ENCODE measurements at regions not wholly inside any gene's neighbourhood (a gene's known extent, or its start where the extent isn't known, plus 50 kb on each side); places are given as distances from the start of the nearest gene placed in this dataset.

DNA sequence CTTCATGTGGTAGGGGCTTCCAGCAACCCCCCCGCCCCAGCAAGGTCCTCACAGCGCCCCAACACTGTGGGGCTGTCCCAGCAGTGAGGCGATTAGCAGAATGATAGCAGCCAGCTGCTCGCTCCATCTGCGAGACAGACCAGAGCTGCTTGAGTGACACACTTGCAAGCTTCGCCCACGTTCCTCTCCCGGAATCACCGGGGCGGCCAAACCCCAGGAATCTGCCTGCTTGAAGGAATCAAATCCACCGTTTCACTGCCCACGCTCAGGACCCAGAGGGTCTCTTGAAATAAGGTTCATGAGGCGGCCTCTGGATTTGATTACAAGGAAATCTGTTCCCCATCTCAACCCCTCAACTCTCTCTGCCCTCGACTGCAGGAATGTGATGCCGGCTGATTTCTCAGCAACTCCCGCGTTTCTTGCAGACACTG lies 356.0 kb downstream of the C16orf95 start:
- H3K27me3 Mint-ChIP-seq (ENCODE audit: low read depth): no peaks in the 10 kb centered on the region
- no peak for DNase-seq
- no peak for ATAC-seq (replicated peaks in 1 of 2)
- H3K4me3 Mint-ChIP-seq: no peak overlapping the region
- H3K27ac Mint-ChIP-seq: no peak overlapping the region
- H3K36me3 Mint-ChIP-seq (ENCODE audit: insufficient read depth in 2 of 2): no peaks in the 10 kb centered on the region
- H3K9me3 Mint-ChIP-seq: no peaks in the 10 kb centered on the region
- H3K4me1 Mint-ChIP-seq (ENCODE audit: low read depth): peaks cover 5% of the 10 kb centered on the region

GRCh38 chr16:86962259-86962658 lies 354.9 kb downstream of the C16orf95 start:
- Mint-ChIP-seq H3K27ac (no peak overlapping the region), H3K36me3 (ENCODE audit: insufficient read depth in 2 of 2) (no peaks in the 10 kb centered on the region), H3K4me1 (ENCODE audit: low read depth) (no peaks in the 10 kb centered on the region), H3K9me3 (no peaks in the 10 kb centered on the region), H3K27me3 (ENCODE audit: low read depth) (no peaks in the 10 kb centered on the region), H3K4me3 (no peak overlapping the region)
- ATAC-seq (replicated peaks in 1 of 2) (no peak), DNase-seq (no peak)

GRCh38 chr16:86962913-86963312 lies 354.3 kb downstream of the C16orf95 start:
- DNase-seq: no peak
- Mint-ChIP-seq H3K9me3 (no peaks in the 10 kb centered on the region), H3K4me3 (no peak overlapping the region), H3K27ac (no peak overlapping the region), H3K27me3 (ENCODE audit: low read depth) (no peaks in the 10 kb centered on the region), H3K36me3 (ENCODE audit: insufficient read depth in 2 of 2) (no peaks in the 10 kb centered on the region), H3K4me1 (ENCODE audit: low read depth) (no peaks in the 10 kb centered on the region)
- no peak for ATAC-seq (replicated peaks in 1 of 2)

DNA sequence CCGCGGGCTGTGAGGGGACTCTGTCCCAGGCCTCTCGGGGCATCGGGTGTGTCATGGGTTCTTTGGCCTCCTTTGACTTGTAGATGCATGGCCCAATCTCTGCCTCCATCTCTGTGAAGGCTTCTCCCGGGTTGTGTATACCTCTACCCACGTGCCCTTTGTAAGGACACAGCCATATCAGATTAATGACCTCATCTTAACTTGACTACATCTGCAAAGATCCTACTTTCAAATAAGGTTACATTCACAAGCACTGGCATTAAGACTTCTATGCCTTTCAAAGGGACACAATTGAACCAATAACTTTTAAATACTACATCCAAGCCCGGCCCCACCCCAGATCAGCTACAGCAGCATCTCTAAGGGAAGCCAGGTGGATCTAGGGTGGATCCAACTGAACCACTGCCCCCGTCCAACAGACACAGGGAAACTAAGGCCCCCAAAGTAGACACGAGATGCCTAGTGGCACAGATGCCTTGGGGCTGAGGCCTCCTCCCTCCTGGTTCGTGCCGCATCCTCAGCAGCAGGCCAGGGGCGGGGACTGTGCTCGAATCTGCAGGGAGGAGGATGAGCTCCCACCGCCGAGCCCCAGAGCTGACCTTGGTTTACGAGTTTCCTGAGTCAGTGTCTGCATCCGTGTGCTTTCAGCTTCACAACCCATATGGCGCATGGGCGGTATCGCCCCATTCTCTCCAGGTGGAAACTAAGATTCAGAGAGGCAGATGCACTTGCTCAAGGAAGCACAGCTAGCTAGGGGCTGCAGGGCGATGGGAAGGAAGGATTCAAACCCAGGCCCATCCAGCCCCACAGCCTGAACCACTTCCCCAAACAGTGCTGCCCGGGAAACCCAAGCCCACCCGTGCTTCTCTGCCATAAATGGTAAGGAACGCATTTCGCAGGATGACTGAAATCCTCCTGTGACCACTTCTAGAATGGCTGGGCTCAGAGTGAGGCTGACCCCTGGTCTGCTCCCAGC lies 353.3 kb downstream of the C16orf95 start:
- Mint-ChIP-seq H3K27me3 (ENCODE audit: low read depth) (no peaks in the 10 kb centered on the region), H3K27ac (no peak overlapping the region), H3K9me3 (no peaks in the 10 kb centered on the region), H3K36me3 (ENCODE audit: insufficient read depth in 2 of 2) (no peaks in the 10 kb centered on the region), H3K4me1 (ENCODE audit: low read depth) (no peaks in the 10 kb centered on the region), H3K4me3 (no peak overlapping the region)
- DNase-seq (no peak), ATAC-seq (replicated peaks in 1 of 2) (no peak)

GRCh38 chr16:86964796-86965241 lies 352.4 kb downstream of the C16orf95 start:
- Mint-ChIP-seq H3K4me3 (no peak overlapping the region), H3K36me3 (ENCODE audit: insufficient read depth in 2 of 2) (no peaks in the 10 kb centered on the region), H3K27me3 (ENCODE audit: low read depth) (no peaks in the 10 kb centered on the region), H3K4me1 (ENCODE audit: low read depth) (no peaks in the 10 kb centered on the region), H3K27ac (no peak overlapping the region), H3K9me3 (no peaks in the 10 kb centered on the region)
- no peak for ATAC-seq (replicated peaks in 1 of 2)
- DNase-seq: no peak

- Mint-ChIP-seq H3K9me3 (no peaks in the 10 kb centered on the region), H3K36me3 (ENCODE audit: insufficient read depth in 2 of 2) (no peaks in the 10 kb centered on the region), H3K27me3 (ENCODE audit: low read depth) (no peaks in the 10 kb centered on the region), H3K27ac (no peak overlapping the region), H3K4me3 (no peak overlapping the region), H3K4me1 (ENCODE audit: low read depth) (no peaks in the 10 kb centered on the region)
- no peak for ATAC-seq (replicated peaks in 1 of 2)
- no peak for DNase-seq
Observed at GRCh38 chr16:86965331-86965730, 351.9 kb downstream of the C16orf95 start.

GRCh38 chr16:86965840-86966550 lies 351.2 kb downstream of the C16orf95 start:
- Mint-ChIP-seq H3K9me3 (no peaks in the 10 kb centered on the region), H3K27me3 (ENCODE audit: low read depth) (no peaks in the 10 kb centered on the region), H3K36me3 (ENCODE audit: insufficient read depth in 2 of 2) (no peaks in the 10 kb centered on the region), H3K4me3 (no peak overlapping the region), H3K4me1 (ENCODE audit: low read depth) (no peaks in the 10 kb centered on the region), H3K27ac (no peak overlapping the region)
- ATAC-seq (replicated peaks in 1 of 2) (no peak), DNase-seq (no peak)

DNA sequence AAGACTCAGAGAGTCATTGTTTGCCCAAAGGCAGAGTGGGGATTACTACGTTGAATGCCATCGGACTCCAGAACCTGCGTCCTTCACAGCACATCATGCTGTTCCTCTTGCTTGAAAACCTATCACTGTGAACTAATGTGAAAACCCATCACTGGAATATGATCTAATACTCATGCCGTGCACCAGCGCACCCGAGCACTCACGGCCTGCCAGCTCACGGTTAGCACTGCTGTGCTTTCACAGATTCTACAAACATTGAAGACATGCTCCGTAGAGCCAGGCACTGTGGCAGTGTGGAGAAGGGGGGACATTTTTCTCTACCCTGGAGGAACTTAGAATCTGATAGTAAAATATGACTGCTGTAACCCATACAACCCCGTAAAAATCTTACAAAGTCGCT lies 350.4 kb downstream of the C16orf95 start:
- ATAC-seq (replicated peaks in 1 of 2): no peak
- no peaks in the 10 kb centered on the region for H3K4me1 Mint-ChIP-seq (ENCODE audit: low read depth)
- no peak for DNase-seq
- H3K4me3 Mint-ChIP-seq: no peak overlapping the region
- no peaks in the 10 kb centered on the region for H3K9me3 Mint-ChIP-seq
- no peak overlapping the region for H3K27ac Mint-ChIP-seq
- H3K36me3 Mint-ChIP-seq (ENCODE audit: insufficient read depth in 2 of 2): no peaks in the 10 kb centered on the region
- no peaks in the 10 kb centered on the region for H3K27me3 Mint-ChIP-seq (ENCODE audit: low read depth)

- Mint-ChIP-seq H3K27me3 (ENCODE audit: low read depth) (no peaks in the 10 kb centered on the region), H3K4me1 (ENCODE audit: low read depth) (no peaks in the 10 kb centered on the region)
- no peak for ATAC-seq (replicated peaks in 1 of 2)
Observed at GRCh38 chr16:86968866-86969265, 348.3 kb downstream of the C16orf95 start.

GRCh38 chr16:86969716-86970115 lies 347.5 kb downstream of the C16orf95 start:
- Mint-ChIP-seq H3K36me3 (ENCODE audit: insufficient read depth in 2 of 2) (no peaks in the 10 kb centered on the region), H3K4me3 (no peak overlapping the region), H3K9me3 (no peaks in the 10 kb centered on the region), H3K4me1 (ENCODE audit: low read depth) (no peaks in the 10 kb centered on the region), H3K27me3 (ENCODE audit: low read depth) (no peaks in the 10 kb centered on the region), H3K27ac (no peak overlapping the region)
- ATAC-seq (replicated peaks in 1 of 2) (no peak), DNase-seq (no peak)

More at GRCh38 chr16:86968866-86969265, 348.3 kb downstream of the C16orf95 start:
- DNase-seq: no peak
- Mint-ChIP-seq H3K9me3 (no peaks in the 10 kb centered on the region), H3K4me3 (no peak overlapping the region), H3K36me3 (ENCODE audit: insufficient read depth in 2 of 2) (no peaks in the 10 kb centered on the region), H3K27ac (no peak overlapping the region)

- Mint-ChIP-seq H3K27me3 (ENCODE audit: low read depth) (no peaks in the 10 kb centered on the region), H3K36me3 (ENCODE audit: insufficient read depth in 2 of 2) (no peaks in the 10 kb centered on the region), H3K27ac (no peak overlapping the region), H3K4me3 (no peak overlapping the region), H3K4me1 (ENCODE audit: low read depth) (no peaks in the 10 kb centered on the region), H3K9me3 (peaks cover 0 to 2% of the 10 kb centered on the region in 2 donors)
- DNase-seq (no peak), ATAC-seq (replicated peaks in 1 of 2) (no peak)
Observed at GRCh38 chr16:86970279-86970678, 346.9 kb downstream of the C16orf95 start.

GRCh38 chr16:86970726-86971125 lies 346.5 kb downstream of the C16orf95 start:
- H3K4me3 Mint-ChIP-seq: no peak overlapping the region
- no peaks in the 10 kb centered on the region for H3K36me3 Mint-ChIP-seq (ENCODE audit: insufficient read depth in 2 of 2)
- DNase-seq (no peak), ATAC-seq (replicated peaks in 1 of 2) (no peak)
- no peaks in the 10 kb centered on the region for H3K4me1 Mint-ChIP-seq (ENCODE audit: low read depth)
- H3K27me3 Mint-ChIP-seq (ENCODE audit: low read depth): no peaks in the 10 kb centered on the region
- H3K27ac Mint-ChIP-seq: no peak overlapping the region
- H3K9me3 Mint-ChIP-seq: peaks cover 0 to 2% of the 10 kb centered on the region in 2 donors

- H3K27ac Mint-ChIP-seq: no peak overlapping the region
Observed at GRCh38 chr16:86971251-86971650, 345.9 kb downstream of the C16orf95 start.

More at GRCh38 chr16:86971251-86971650, 345.9 kb downstream of the C16orf95 start:
- no peak for ATAC-seq (replicated peaks in 1 of 2)
- Mint-ChIP-seq H3K4me3 (no peak overlapping the region), H3K27me3 (ENCODE audit: low read depth) (no peaks in the 10 kb centered on the region), H3K36me3 (ENCODE audit: insufficient read depth in 2 of 2) (no peaks in the 10 kb centered on the region), H3K9me3 (peaks cover 0 to 2% of the 10 kb centered on the region in 2 donors), H3K4me1 (ENCODE audit: low read depth) (no peaks in the 10 kb centered on the region)
- no peak for DNase-seq

All from activated T-cell treated with anti-CD3 and anti-CD28 coated beads, Interleukin-2, amount 50 U/mL, for 72 hours (primary cell).